Muscle of arm (tissue), 1 donor: ENCODE measurements at regions not wholly inside any gene's neighbourhood (a gene's known extent, or its start where the extent isn't known, plus 50 kb on each side); places are given as distances from the start of the nearest gene placed in this dataset.

Experiments used
- DNase-seq: peaks from one replicate; pipeline ENCODE4 v3.0.0-alpha.2; 2013

GRCh38 chr3:152959307-152959706 lies 124.4 kb downstream of the P2RY1 start:
- no peak for DNase-seq

- DNase-seq, result no peak
Observed at GRCh38 chr3:152960684-152961083, 125.8 kb downstream of the P2RY1 start.

GRCh38 chr3:152961323-152961722 lies 126.4 kb downstream of the P2RY1 start:
- DNase-seq, result peak; percentile 7

GRCh38 chr3:152964911-152965609 lies 130.1 kb downstream of the P2RY1 start:
- DNase-seq, result no peak

- peak; percentile 7 for DNase-seq
Observed at GRCh38 chr3:152968388-152969024, 133.6 kb downstream of the P2RY1 start.

- no peak for DNase-seq
Observed at GRCh38 chr3:152969557-152970300, 134.8 kb downstream of the P2RY1 start.

GRCh38 chr3:152970851-152971250 lies 135.9 kb downstream of the P2RY1 start:
- DNase-seq, result no peak

GRCh38 chr3:152971880-152972279 lies 136.9 kb downstream of the P2RY1 start:
- DNase-seq, result no peak

GRCh38 chr3:152973575-152973974 lies 138.6 kb downstream of the P2RY1 start:
- no peak for DNase-seq

- no peak for DNase-seq
Observed at GRCh38 chr3:152976239-152976638, 141.3 kb downstream of the P2RY1 start.

GRCh38 chr3:152977366-152977765 lies 142.4 kb downstream of the P2RY1 start:
- DNase-seq, result no peak

GRCh38 chr3:152978152-152978551 lies 143.2 kb downstream of the P2RY1 start:
- no peak for DNase-seq

- DNase-seq, result no peak
Observed at GRCh38 chr3:152997526-152997925, 162.6 kb downstream of the P2RY1 start.

- no peak for DNase-seq
Observed at GRCh38 chr3:152998591-152998990, 163.4 kb upstream of the RAP2B start.

- no peak for DNase-seq
Observed at GRCh38 chr3:153000325-153000724, 161.7 kb upstream of the RAP2B start.

- DNase-seq, result no peak
Observed at GRCh38 chr3:153001210-153002078, 160.6 kb upstream of the RAP2B start.

GRCh38 chr3:153003441-153003840 lies 158.6 kb upstream of the RAP2B start:
- no peak for DNase-seq

GRCh38 chr3:153003862-153004261 lies 158.2 kb upstream of the RAP2B start:
- DNase-seq, result no peak

GRCh38 chr3:153008226-153008625 lies 153.8 kb upstream of the RAP2B start:
- no peak for DNase-seq

- DNase-seq, result no peak
Observed at GRCh38 chr3:153023896-153024295, 138.1 kb upstream of the RAP2B start.

GRCh38 chr3:153026026-153026425 lies 136.0 kb upstream of the RAP2B start:
- peak; percentile 35 for DNase-seq

GRCh38 chr3:153028381-153028780 lies 133.6 kb upstream of the RAP2B start:
- DNase-seq, result no peak
